ENCODE measurements at regions not wholly inside any gene's neighbourhood (a gene's known extent, or its start where the extent isn't known, plus 50 kb on each side); places are given as distances from the start of the nearest gene placed in this dataset.

DNA sequence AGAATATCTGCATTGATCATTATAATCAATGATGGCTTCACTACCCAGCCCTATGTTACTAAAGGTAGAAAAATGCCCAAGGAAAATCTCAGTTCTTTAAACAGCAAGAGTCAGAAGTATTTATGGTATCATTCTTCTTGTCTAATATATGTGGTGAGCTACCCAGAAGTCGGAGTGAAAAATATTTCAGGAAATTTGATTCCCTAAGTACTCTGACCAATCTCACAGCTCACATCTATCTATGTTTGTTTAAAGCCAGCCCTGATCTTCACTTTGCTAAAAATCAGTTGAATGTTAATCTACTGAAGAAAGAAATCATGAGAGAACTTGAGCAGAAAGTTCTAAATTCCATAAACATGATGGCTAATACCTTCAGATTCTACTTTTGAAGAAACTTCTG, 522.9 kb upstream of the SLIT2 start:
- no peak for DNase-seq (ENCODE audit: low spot score)
- TF ChIP-seq, protein P1, sequence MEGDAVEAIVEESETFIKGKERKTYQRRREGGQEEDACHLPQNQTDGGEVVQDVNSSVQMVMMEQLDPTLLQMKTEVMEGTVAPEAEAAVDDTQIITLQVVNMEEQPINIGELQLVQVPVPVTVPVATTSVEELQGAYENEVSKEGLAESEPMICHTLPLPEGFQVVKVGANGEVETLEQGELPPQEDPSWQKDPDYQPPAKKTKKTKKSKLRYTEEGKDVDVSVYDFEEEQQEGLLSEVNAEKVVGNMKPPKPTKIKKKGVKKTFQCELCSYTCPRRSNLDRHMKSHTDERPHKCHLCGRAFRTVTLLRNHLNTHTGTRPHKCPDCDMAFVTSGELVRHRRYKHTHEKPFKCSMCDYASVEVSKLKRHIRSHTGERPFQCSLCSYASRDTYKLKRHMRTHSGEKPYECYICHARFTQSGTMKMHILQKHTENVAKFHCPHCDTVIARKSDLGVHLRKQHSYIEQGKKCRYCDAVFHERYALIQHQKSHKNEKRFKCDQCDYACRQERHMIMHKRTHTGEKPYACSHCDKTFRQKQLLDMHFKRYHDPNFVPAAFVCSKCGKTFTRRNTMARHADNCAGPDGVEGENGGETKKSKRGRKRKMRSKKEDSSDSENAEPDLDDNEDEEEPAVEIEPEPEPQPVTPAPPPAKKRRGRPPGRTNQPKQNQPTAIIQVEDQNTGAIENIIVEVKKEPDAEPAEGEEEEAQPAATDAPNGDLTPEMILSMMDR (IDR thresholded peaks at IDR 0.05; ENCODE audit: extremely low read depth, missing control alignments), result no peak

DNA sequence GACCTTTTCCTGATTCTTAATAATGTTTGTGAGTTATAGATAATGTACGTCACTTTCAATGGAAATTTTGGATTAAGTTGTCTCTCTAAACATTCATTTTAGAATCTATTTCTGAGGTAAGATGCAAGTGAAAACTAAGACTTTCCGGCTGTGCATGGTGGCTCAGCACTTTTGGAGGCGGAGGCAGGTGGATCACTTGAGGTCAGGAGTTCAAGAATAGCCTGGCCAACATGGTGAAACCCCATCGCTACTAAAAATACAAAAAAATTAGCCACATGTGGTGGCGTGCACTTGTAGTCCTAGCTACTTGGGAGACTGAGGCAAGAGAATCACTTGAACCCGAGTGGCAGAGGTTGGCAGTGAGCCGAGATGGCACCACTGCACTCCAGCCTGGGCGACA, 524.6 kb upstream of the SLIT2 start:
- no peak for DNase-seq (ENCODE audit: low spot score)
- TF ChIP-seq, protein P1 (IDR thresholded peaks at IDR 0.05; ENCODE audit: extremely low read depth, missing control alignments), result no peak

DNA sequence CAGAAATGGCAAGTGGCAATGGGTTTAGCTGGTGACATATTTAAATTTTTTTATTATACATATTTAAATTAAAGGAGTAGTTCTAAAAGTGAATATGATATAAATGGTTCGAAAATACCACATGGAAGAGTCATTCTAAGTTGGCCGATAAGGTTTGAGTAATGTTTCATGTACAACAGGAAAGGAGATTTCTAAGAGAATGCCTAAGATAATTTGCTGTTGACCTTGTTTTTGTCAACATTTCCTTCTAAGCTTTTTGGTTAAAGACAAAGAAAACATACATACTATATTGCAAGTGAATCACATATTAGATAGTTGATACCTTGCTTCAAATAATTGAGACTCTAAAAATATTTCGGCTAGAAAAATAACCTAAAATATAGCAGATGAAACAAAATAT, 526.6 kb upstream of the SLIT2 start:
- no peak for DNase-seq (ENCODE audit: low spot score)
- TF ChIP-seq, protein P1 (IDR thresholded peaks at IDR 0.05; ENCODE audit: extremely low read depth, missing control alignments), result no peak

DNA sequence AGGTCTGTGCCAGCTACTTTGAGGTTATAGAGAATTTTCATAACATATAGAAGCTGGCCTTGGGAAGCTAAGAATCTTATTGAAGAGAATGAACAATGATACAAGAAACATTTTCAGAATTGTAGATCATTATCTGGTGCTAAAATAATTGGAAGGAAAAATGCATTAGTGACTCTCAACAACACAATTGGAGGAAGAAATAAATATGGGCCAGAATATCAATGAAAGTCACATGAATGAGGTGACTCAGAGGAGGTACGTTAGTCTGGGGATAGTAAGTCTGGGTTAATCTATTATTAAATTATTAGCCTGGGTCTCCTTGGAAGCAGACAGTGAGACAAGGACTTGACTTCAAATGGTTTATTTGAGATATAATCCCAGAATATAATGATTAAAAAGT, 529.3 kb upstream of the SLIT2 start:
- no peak for DNase-seq (ENCODE audit: low spot score)
- TF ChIP-seq, protein P1 (IDR thresholded peaks at IDR 0.05; ENCODE audit: extremely low read depth, missing control alignments), result no peak

DNA sequence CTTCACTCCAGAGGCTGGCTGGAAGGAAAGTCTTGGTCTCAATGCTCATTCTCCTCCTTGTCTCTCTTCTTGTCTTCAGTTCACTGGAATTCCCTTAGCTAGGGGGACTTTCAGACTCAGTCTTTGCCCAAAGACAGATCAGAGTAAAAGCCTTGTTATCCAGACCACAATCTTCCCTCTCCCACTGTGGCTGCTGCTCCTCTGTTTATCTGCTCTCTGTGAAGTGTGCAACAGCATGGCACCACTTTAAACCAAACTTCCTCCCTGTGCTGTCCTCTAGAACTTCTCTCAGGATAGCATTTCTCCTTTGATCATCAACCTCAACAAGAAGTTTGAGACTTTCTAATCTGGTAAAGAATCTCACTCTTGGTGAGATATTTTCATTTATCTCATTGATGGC, 530.1 kb upstream of the SLIT2 start:
- DNase-seq (ENCODE audit: low spot score), result no peak
- TF ChIP-seq, protein P1 (IDR thresholded peaks at IDR 0.05; ENCODE audit: extremely low read depth, missing control alignments), result no peak

DNA sequence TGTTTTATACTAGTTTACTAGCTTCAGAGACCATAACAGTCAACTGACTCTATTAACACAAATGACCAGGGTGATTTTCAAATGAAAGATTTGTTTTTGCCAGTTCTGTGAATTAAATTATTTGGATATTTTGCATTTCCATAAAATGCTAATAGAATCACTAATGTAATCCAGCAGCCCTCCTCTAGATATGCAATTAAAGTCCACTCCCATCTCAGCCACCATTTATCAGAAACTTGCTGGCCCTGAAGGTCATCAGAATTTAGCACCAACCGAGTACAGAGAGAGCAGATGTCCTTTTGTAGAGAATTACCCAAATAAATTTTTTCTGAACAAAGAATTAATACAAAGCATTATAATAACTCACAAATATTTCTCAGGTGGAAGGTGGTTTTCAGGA, 531.1 kb upstream of the SLIT2 start:
- TF ChIP-seq, protein P1 (IDR thresholded peaks at IDR 0.05; ENCODE audit: extremely low read depth, missing control alignments), result no peak
- DNase-seq (ENCODE audit: low spot score), result no peak

DNA sequence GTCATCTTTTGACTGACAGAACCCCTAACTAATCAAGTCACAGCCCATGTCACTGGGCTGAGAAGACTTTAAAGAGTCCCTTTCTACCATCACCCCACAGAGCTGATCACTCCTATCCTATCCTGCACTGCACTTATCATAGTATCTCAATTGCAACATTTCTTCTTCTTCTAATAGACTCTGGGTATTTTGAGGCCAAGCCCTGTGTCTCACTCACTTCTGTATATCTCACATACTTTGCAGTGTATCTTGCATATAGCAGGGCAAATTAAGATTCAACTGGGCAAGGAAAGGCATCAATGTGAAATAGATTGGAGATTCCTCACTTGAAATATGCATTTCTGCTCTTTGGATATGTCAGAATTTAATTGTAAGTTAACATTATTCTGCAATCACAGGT, 531.5 kb upstream of the SLIT2 start:
- no peak for DNase-seq (ENCODE audit: low spot score)
- TF ChIP-seq, protein P1 (IDR thresholded peaks at IDR 0.05; ENCODE audit: extremely low read depth, missing control alignments), result no peak
